HepG2 (cell line): ENCODE measurements at regions not wholly inside any gene's neighbourhood (a gene's known extent, or its start where the extent isn't known, plus 50 kb on each side); places are given as distances from the start of the nearest gene placed in this dataset.

Experiments used
- ATAC-seq: fragments of 200-7000 bp; cut with Tn5 transposase; 3 replicates; pipeline ENCODE4 v1.9.1; 2020; ENCODE audit warnings: mild to moderate bottlenecking, moderate library complexity
- BruUV-seq: library from RNA; stranded (reverse); fragments of 400-500 nt; replicated peaks from 2 replicates; lab custom pipeline; 2021; lab: Mats Ljungman, UMichigan
- CTCF ChIA-PET: fragments of 300-600 bp; formaldehyde crosslinking; extraction: SDS; loops from one replicate; lab custom pipeline; 2021; ENCODE audit warnings: low total read pairs, inconsistent platforms, low intra/inter-chr PET ratio; lab: Yijun Ruan, JAX
- POLR2A ChIA-PET: fragments of 350-600 bp; sonication (Branson Sonifier 250); formaldehyde crosslinking; loops from one replicate; lab custom pipeline; 2020; ENCODE audit warnings: antibody characterized with exemption, inconsistent platforms; lab: Yijun Ruan, JAX
- DNase-seq: peaks from one replicate; pipeline ENCODE4 v3.0.0-alpha.2; 2015; ENCODE audit warnings: low spot score
- FAIRE-seq: peaks from 3 replicates; lab custom pipeline; 2011; peaks lifted over from hg19 to GRCh38; lab: Jason Lieb, UNC
- H2AFZ ChIP-seq: one replicate; pipeline ENCODE4 v1.6.1; 2011; ENCODE audit warnings: low read length, inconsistent platforms
- H3K27ac ChIP-seq: fragments of 300-600 bp; 3 replicates; pipeline ENCODE4 v1.8.0; 2011; ENCODE audit warnings: mixed run types, mild to moderate bottlenecking, mixed read lengths, low read length, inconsistent platforms; ENCODE audit not compliant: insufficient read depth; ENCODE audit errors: extremely low read length
- H3K27me3 ChIP-seq, 2 experiments: fragments of 200-600 bp in 1 of 2; 2 replicates in 1 of 2; 3 replicates in 1 of 2; pipeline versions ENCODE4 v1.6.0 to v1.8.0; 2011; ENCODE audit warnings: low read length in 2 of 2, mild to moderate bottlenecking in 2 of 2, moderate library complexity in 2 of 2, inconsistent platforms in 1 of 2; ENCODE audit not compliant: insufficient read depth in 2 of 2, control insufficient read depth in 1 of 2
- H3K36me3 ChIP-seq, 2 experiments: fragments of 200-600 bp in 1 of 2; replicated peaks in 1 of 2; 2 replicates in 1 of 2; 3 replicates in 1 of 2; pipeline versions ENCODE4 v1.5.1 to v1.8.0; 2011; ENCODE audit warnings: low read length in 2 of 2, inconsistent platforms in 1 of 2; ENCODE audit not compliant: insufficient read depth in 2 of 2, control insufficient read depth in 1 of 2
- H3K4me1 ChIP-seq: 2 replicates; pipeline ENCODE4 v1.5.1; 2012; ENCODE audit warnings: low read length, inconsistent platforms; ENCODE audit not compliant: insufficient read depth
- H3K4me2 ChIP-seq: 2 replicates; pipeline ENCODE4 v1.6.0; 2011; ENCODE audit warnings: low read depth, low read length, inconsistent platforms
- H3K4me3 ChIP-seq, 3 experiments: fragments of 200-600 bp in 1 of 3; sonication (generic), shearing (Covaris generic) in 1 of 3; replicated peaks in 1 of 3; 2 replicates each; pipeline ENCODE4 v1.5.1; 2011 to 2016; ENCODE audit warnings: low read length in 3 of 3, inconsistent platforms in 2 of 3, low read depth in 2 of 3, mild to moderate bottlenecking in 2 of 3, control low read depth in 1 of 3, mixed read lengths in 1 of 3; ENCODE audit not compliant: insufficient read depth in 1 of 3
- H3K79me2 ChIP-seq: one replicate; pipeline ENCODE4 v1.6.1; 2011; ENCODE audit warnings: low read length, inconsistent platforms; ENCODE audit not compliant: insufficient read depth
- H3K9ac ChIP-seq: 2 replicates; pipeline ENCODE4 v1.6.0; 2011; ENCODE audit warnings: mild to moderate bottlenecking, low read depth, low read length, inconsistent platforms; ENCODE audit not compliant: insufficient read depth
- H3K9me3 ChIP-seq: 2 replicates; pipeline ENCODE4 v1.5.1; 2012; ENCODE audit warnings: mild to moderate bottlenecking, low read length
- H4K20me1 ChIP-seq: 2 replicates; pipeline ENCODE4 v1.6.0; 2011; ENCODE audit warnings: inconsistent platforms, mild to moderate bottlenecking, low read length, moderate library complexity; ENCODE audit not compliant: insufficient read depth
- ATF4 ChIP-seq, 2 experiments: fragments of 450-650 bp in 1 of 2; sonication (generic) in 1 of 2; formaldehyde crosslinking; IDR thresholded peaks; 2 replicates each; pipeline versions ENCODE4 v1.5.0 to v1.8.0; 2020 to 2022; ENCODE audit warnings: mild to moderate bottlenecking in 1 of 2, missing genetic modification reagents in 1 of 2
- BHLHE40 ChIP-seq: IDR thresholded peaks from 2 replicates; pipeline ENCODE4 v1.6.1; 2011; ENCODE audit warnings: low read length, improper control_type of control experiment
- CEBPG ChIP-seq: IDR thresholded peaks from 2 replicates; pipeline ENCODE4 v1.6.1; 2016
- ETS1 ChIP-seq: sonication (generic); formaldehyde crosslinking; IDR thresholded peaks from 2 replicates; pipeline ENCODE4 v1.4.0; 2020; ENCODE audit warnings: missing genetic modification reagents
- HDAC1 ChIP-seq: sonication (generic); formaldehyde crosslinking; IDR thresholded peaks from 2 replicates; pipeline ENCODE4 v1.5.1; 2020; ENCODE audit warnings: mild to moderate bottlenecking, missing genetic modification reagents
- PAXIP1 ChIP-seq: sonication (generic); formaldehyde crosslinking; conservative IDR thresholded peaks from 2 replicates; pipeline ENCODE4 v1.4.0; 2020; ENCODE audit warnings: mild to moderate bottlenecking, missing genetic modification reagents, moderate library complexity
- SAP130 ChIP-seq: IDR thresholded peaks from 2 replicates; pipeline ENCODE4 v1.6.1; 2016; ENCODE audit warnings: low read depth
- ZHX1 ChIP-seq: sonication (generic); formaldehyde crosslinking; IDR thresholded peaks from 2 replicates; pipeline ENCODE4 v1.8.1; 2022; ENCODE audit warnings: low read depth, mild to moderate bottlenecking, missing genetic modification reagents
- ZNF136 ChIP-seq: sonication (generic); formaldehyde crosslinking; IDR thresholded peaks from 2 replicates; pipeline ENCODE4 v1.8.1; 2022; ENCODE audit warnings: low read depth, mild to moderate bottlenecking, moderate library complexity, missing genetic modification reagents
- ZNF362 ChIP-seq: sonication (generic); formaldehyde crosslinking; IDR thresholded peaks from 2 replicates; pipeline ENCODE4 v1.4.0; 2020; ENCODE audit warnings: missing genetic modification reagents, mild to moderate bottlenecking, borderline replicate concordance
- ZNF549 ChIP-seq: sonication (generic); formaldehyde crosslinking; IDR thresholded peaks from 2 replicates; pipeline ENCODE4 v1.5.0; 2020; ENCODE audit warnings: missing genetic modification reagents
- ZNF556 ChIP-seq: sonication (generic); formaldehyde crosslinking; IDR thresholded peaks from 2 replicates; pipeline ENCODE4 v1.4.0; 2020; ENCODE audit warnings: mild to moderate bottlenecking, missing genetic modification reagents, borderline replicate concordance
- ZNF572 ChIP-seq: sonication (generic); formaldehyde crosslinking; IDR thresholded peaks from 2 replicates; pipeline ENCODE4 v1.5.1; 2020; ENCODE audit warnings: mild to moderate bottlenecking, missing genetic modification reagents
- ZNF83 ChIP-seq: sonication (generic); formaldehyde crosslinking; IDR thresholded peaks from 2 replicates; pipeline ENCODE4 v1.4.0; 2020; ENCODE audit warnings: missing genetic modification reagents, mild to moderate bottlenecking, borderline replicate concordance
- WGBS: methylation state at CpG from one replicate; pipeline ENCODE4 v1.1.6; 2017; ENCODE audit warnings: low lambda C conversion rate; 5-methylcytosine and 5-hydroxymethylcytosine counted together
- in situ Hi-C: cut with HindIII; loops from 2 replicates; pipeline ENCODE4 v1.10.0; 2017; ENCODE audit warnings: low pct_unique_long_range_greater_than_20kb; ENCODE audit not compliant: extremely low pct_ligation_motif_present
- intact Hi-C: fragments of 100-400 bp; cut with micrococcal nuclease; formaldehyde crosslinking; loops from one replicate; pipeline ENCODE4 v1.10.0; 2022; ENCODE audit not compliant: unreplicated experiment

GRCh38 chr6:152816055-152816454, 65.5 kb downstream of the VIP start:
- H3K27ac ChIP-seq, result no peak overlapping the region
- in situ Hi-C loops, result no loop called here
- no peak overlapping the region for H3K4me3 ChIP-seq
- no peak for ATAC-seq
- CTCF ChIA-PET, result no interaction called here
- no peaks in the 10 kb centered on the region for H3K4me1 ChIP-seq
- H3K79me2 ChIP-seq, result no peaks in the 10 kb centered on the region
- no peak for TF ChIP-seq ZNF136
- no peak for TF ChIP-seq ATF4 (CRISPR knock-in tag; IDR thresholded peaks at IDR 0.05)
- TF ChIP-seq HDAC1 (CRISPR knock-in tag), result no peak
- TF ChIP-seq SAP130 (CRISPR knock-in tag), result no peak
- no peak for TF ChIP-seq ZNF556 (CRISPR knock-in tag)
- TF ChIP-seq CEBPG (CRISPR knock-in tag), result no peak
- TF ChIP-seq PAXIP1 (CRISPR knock-in tag), result no peak
- TF ChIP-seq ZNF362, result no peak
- no peak for TF ChIP-seq ZHX1 (CRISPR knock-in tag)
- TF ChIP-seq BHLHE40, result no peak
- TF ChIP-seq ZNF572, result no peak
- TF ChIP-seq ETS1 (CRISPR knock-in tag), result no peak
- TF ChIP-seq ZNF549 (CRISPR knock-in tag), result no peak
- TF ChIP-seq ZNF83 (CRISPR knock-in tag), result no peak
- TF ChIP-seq, all 625 proteins: peak for 0
- Histone ChIP-seq H4K20me1 (no peaks in the 10 kb centered on the region), H3K9ac (no peak overlapping the region), H3K27me3 (no peaks in the 10 kb centered on the region), H3K4me2 (no peak overlapping the region), H3K9me3 (no peaks in the 10 kb centered on the region), H2AFZ (no peak overlapping the region), H3K36me3 (no peaks in the 10 kb centered on the region)
- FAIRE-seq (no peak), DNase-seq (no peak)
- BruUV-seq, result no TSS peak
- WGBS, result 2% methylated on average over 3 of the region's 3 CpGs
- intact Hi-C loops, result no loop called here
- POLR2A ChIA-PET, result no interaction called here
